Retinal pigment epithelial cell (primary cell): ENCODE measurements at regions not wholly inside any gene's neighbourhood (a gene's known extent, or its start where the extent isn't known, plus 50 kb on each side); places are given as distances from the start of the nearest gene placed in this dataset.
A peak's percentile ranks its signal among the peaks of the same experiment; 100 is the strongest.

Experiments
- DNase-seq: peaks from one replicate; pipeline ENCODE4 v3.0.0-alpha.2; 2010; ENCODE audit warnings: low read depth
- H3K4me3 ChIP-seq: 2 replicates; pipeline ENCODE4 v1.5.1; 2011; ENCODE audit warnings: mild to moderate bottlenecking, low read length, control low read depth, moderate library complexity
- TF ChIP-seq, protein P1 (sequence below): conservative IDR thresholded peaks from 2 replicates; pipeline ENCODE4 v1.5.1; 2011; ENCODE audit warnings: low read depth, low read length, control low read depth, inconsistent platforms

DNA sequence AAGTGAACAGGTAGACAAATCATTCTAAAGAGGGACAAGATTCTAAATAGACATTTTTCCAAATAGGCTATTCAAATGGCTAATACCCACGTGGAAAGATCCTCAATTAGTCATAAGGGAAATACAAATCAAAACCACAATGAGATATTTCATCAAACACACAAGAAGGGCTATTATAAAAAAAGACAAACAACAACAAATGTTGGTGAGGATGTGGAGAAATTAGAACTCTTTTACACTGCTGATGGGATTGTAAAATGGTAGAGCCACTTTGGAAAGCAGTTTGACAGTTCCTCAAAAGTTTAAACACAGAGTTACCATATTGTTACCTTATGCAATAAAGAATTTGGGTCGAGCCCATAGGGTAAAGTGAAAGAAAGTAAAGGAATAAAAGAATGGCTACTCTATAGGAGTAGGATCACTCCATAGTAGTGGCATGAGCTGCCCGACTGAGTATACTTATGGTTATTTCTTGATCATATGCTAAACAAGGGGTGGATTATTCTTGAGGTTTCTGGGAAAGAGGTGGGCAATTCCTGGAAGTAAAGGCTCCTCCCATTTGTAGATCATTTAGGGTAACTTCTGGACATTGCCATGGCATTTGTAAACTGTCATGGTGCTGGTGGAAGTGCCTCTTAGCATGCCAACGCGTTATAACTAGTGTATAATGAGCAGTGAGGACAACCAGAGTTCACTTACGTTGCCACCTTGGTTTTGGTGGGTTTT, 58.9 kb upstream of the FAM9C start:
- no peak overlapping the region for H3K4me3 ChIP-seq
- TF ChIP-seq, protein P1, sequence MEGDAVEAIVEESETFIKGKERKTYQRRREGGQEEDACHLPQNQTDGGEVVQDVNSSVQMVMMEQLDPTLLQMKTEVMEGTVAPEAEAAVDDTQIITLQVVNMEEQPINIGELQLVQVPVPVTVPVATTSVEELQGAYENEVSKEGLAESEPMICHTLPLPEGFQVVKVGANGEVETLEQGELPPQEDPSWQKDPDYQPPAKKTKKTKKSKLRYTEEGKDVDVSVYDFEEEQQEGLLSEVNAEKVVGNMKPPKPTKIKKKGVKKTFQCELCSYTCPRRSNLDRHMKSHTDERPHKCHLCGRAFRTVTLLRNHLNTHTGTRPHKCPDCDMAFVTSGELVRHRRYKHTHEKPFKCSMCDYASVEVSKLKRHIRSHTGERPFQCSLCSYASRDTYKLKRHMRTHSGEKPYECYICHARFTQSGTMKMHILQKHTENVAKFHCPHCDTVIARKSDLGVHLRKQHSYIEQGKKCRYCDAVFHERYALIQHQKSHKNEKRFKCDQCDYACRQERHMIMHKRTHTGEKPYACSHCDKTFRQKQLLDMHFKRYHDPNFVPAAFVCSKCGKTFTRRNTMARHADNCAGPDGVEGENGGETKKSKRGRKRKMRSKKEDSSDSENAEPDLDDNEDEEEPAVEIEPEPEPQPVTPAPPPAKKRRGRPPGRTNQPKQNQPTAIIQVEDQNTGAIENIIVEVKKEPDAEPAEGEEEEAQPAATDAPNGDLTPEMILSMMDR = no peak
- no peak for DNase-seq

DNA sequence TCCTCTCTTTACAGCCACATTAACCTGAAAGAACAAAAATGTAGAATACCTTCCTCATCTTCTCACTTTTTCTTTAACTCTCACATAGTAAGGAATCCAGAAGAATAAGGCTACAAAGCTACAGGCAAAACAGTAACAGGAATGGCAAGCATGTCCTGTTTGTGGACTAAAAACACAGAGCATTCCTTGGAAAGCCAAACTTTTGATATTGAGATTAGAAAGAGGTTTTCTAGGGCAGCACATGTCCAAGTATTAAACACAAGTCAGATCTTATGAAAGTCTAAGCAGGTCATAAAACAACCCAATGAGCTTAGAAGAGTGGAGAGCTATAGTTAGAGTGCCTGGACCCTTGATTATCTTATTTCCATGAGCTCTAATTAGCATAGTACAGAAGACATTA, 58.2 kb upstream of the FAM9C start:
- TF ChIP-seq, protein P1 = no peak
- DNase-seq = no peak
- H3K4me3 ChIP-seq = no peak overlapping the region

DNA sequence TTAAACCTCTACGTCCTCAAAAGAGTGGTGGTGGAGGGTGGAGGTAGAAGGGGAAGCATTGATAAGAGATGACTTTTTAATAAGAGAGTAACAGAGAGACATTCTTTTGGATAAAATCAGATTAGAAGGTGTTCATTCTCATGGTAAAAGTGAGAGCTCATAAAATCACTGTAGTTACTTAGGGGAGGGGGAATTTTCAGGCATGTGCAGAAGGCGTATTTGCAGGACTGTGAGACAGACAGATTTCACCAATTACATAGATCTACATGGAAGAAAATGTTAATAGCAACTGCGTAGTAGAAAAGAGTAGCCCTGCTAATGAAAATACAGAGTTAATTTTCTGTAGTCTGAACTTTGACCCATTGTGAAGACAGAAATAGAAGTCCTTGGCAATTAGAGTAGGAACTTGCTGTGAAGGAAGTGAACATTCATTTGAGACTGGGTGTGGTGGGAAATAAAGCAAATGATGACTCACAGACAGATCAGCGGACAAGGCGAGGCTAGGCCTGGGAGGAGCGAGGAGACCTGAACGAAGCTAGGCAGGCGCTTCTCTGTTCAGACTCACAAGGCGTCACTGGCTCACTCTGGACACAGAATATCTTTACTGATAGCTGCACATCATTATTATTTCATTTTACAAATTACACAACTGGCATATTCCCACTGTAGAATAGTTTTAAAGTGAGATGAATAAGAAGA, 57.2 kb upstream of the FAM9C start:
- TF ChIP-seq, protein P1 = no peak
- DNase-seq = peak; percentile 80

DNA sequence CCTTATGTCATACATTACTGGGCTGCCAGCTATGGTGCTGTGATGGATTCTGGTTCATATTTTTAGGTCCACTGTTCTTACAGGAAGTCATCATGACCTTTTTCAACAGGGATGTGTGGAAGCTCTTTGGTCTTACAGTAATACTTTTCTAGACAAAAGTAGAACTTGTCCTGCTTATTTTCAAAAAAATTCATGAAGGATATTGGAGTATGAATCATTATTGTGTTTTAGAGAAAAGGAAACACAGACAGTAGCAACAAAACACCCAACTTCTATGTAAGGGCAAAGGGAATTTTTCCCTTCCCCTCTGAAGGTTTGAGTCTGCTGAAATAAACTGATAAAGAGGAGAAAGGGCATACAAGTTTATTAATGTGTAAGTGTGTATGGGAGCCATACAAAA, 54.7 kb upstream of the FAM9C start:
- no peak for DNase-seq

More for the DNA sequence above, 57.2 kb upstream of the FAM9C start:
- no peak overlapping the region for H3K4me3 ChIP-seq

DNA sequence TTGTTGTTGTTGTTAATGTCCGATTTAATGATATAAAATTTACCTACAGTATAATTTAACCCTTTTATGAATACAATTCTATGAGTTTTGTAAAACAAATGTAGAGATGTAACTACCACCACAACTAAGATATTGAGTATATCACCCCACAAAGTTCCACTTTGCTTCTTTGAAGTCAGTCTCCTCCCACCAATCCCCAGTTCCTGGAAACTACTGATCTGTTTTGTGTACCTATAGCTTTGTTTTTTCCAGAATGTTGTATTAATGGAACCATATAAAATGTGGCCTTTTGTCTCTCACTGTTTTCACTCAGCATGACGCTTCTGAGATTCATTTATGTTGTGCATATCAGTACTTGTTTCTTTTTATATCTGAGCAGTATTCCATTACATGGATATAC, 52.3 kb upstream of the FAM9C start:
- DNase-seq = no peak
- no peak overlapping the region for H3K4me3 ChIP-seq
- TF ChIP-seq, protein P1 = no peak

More for the DNA sequence above, 54.7 kb upstream of the FAM9C start:
- H3K4me3 ChIP-seq = no peak overlapping the region
- TF ChIP-seq, protein P1 = no peak

DNA sequence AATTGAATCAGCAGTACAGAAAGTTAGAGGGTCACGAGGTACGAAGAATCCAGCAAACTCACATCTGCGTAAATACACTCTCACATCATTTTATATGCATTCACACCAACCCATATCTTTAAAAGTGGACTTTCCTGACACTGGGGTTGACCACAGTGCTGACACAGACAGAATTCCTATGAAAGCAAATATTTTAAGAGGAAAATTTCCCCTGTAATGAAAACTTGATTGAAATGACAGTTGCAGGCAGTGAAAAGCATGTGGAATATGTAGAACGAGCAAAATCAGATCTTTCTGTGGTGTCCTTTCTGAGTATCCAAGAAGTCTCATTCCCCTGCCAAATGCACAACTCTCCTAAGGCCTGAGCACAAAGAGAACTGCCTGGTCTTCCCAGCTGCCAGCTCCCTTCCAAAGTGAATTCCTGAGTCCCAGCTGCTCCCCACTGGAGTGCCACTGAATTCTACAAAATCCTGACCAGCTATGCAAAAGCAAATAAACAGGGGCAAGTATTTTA, 50.5 kb upstream of the FAM9C start:
- TF ChIP-seq, protein P1 = no peak
- DNase-seq = no peak
- H3K4me3 ChIP-seq = no peak overlapping the region

DNA sequence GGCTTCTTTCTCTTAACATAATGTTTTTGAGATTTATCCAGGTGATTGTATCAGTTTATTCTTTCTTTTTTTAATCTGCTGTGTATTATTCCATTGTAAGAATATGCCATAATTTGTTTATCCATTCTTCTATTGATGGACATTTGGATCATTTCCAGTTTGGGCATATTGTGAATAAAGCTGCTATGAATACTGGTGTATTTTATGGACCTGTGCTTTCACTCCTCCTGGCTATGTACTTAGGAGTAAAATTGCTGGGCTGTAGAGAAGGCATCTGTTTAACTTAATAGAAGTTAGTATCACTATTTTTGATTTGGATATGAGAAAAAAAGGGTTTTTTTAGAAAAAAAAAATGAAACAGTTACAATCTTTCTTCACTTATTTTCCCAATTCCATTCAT, 50.0 kb upstream of the FAM9C start:
- H3K4me3 ChIP-seq = no peak overlapping the region
- no peak for DNase-seq
- TF ChIP-seq, protein P1 = no peak
